Lower lobe of right lung (tissue), 2 donors: ENCODE measurements at regions not wholly inside any gene's neighbourhood (a gene's known extent, or its start where the extent isn't known, plus 50 kb on each side); places are given as distances from the start of the nearest gene placed in this dataset.

ENCODE experiments used
- ATAC-seq, 2 donors: fragments of 200-7000 bp; cut with Tn5 transposase; one replicate each; pipeline ENCODE4 v1.9.1; 2020 to 2022; ENCODE audit warnings: mild to moderate bottlenecking in 2 of 2, moderate library complexity in 2 of 2
- DNase-seq: peaks from one replicate; pipeline ENCODE4 v3.0.0-alpha.2; 2020
- H3K27ac ChIP-seq: fragments of 200-600 bp; one replicate; pipeline ENCODE4 v1.8.0; 2022
- H3K27me3 ChIP-seq: fragments of 200-600 bp; one replicate; pipeline ENCODE4 v1.8.0; 2022; ENCODE audit warnings: low read depth
- H3K36me3 ChIP-seq: fragments of 200-600 bp; one replicate; pipeline ENCODE4 v1.8.0; 2022; ENCODE audit warnings: mild to moderate bottlenecking
- H3K4me1 ChIP-seq: fragments of 200-600 bp; one replicate; pipeline ENCODE4 v1.8.0; 2022
- H3K4me3 ChIP-seq: fragments of 200-600 bp; one replicate; pipeline ENCODE4 v1.8.0; 2022; ENCODE audit warnings: mild to moderate bottlenecking
- H3K9me3 ChIP-seq: fragments of 200-600 bp; one replicate; pipeline ENCODE4 v1.8.0; 2022
- intact Hi-C: fragments of 100-400 bp; cut with DNase I; formaldehyde crosslinking; loops from one replicate; pipeline ENCODE4 v1.11.0; 2022
- TF ChIP-seq, protein P1 (sequence below): fragments of 200-600 bp; IDR thresholded peaks from one replicate; pipeline ENCODE4 v1.8.0; 2022; ENCODE audit warnings: antibody characterized with exemption, mild to moderate bottlenecking
- donor health status: DM: no; HTN: yes; CAD: no; lungs with severe emphysema.

DNA sequence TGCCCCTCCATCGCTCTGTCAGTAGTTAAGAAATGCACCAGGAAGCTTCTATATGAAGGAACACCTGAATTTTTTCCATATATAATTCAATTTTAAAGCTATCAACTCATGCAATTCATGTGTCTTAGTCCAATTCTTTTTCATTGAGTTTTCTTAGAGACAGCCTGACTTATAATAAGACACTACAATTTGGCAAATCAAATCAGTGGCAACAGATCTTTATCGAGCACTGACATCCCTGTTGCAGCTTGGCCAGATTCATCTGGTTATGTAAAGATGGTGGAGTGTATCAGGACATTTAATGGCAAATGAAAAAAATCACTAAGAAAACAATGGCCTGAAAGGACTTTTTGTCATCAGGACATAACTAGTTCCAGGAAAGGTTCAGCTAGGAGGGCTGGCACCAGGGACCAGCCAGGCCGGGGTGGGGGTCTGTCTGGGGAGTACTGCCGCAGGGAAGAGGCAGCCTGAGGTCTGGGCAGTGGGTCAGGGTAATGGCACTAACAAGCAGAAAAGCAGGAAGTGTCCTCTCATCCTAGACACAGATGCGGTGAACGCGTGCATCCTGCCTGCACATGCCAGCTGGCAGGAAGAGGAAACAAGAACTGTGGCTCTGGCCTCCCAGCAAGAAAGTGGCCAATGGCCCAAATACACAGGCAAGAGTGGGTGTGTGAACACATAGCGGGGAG is 100.5 kb upstream of the LMNTD1 start:
- Histone ChIP-seq H3K27me3 (no peaks in the 10 kb centered on the region), H3K9me3 (no peaks in the 10 kb centered on the region), H3K27ac (no peak overlapping the region), H3K36me3 (no peaks in the 10 kb centered on the region), H3K4me1 (peaks cover 3% of the 10 kb centered on the region), H3K4me3 (no peak overlapping the region)
- DNase-seq: peak; percentile 49
- TF ChIP-seq, protein P1, sequence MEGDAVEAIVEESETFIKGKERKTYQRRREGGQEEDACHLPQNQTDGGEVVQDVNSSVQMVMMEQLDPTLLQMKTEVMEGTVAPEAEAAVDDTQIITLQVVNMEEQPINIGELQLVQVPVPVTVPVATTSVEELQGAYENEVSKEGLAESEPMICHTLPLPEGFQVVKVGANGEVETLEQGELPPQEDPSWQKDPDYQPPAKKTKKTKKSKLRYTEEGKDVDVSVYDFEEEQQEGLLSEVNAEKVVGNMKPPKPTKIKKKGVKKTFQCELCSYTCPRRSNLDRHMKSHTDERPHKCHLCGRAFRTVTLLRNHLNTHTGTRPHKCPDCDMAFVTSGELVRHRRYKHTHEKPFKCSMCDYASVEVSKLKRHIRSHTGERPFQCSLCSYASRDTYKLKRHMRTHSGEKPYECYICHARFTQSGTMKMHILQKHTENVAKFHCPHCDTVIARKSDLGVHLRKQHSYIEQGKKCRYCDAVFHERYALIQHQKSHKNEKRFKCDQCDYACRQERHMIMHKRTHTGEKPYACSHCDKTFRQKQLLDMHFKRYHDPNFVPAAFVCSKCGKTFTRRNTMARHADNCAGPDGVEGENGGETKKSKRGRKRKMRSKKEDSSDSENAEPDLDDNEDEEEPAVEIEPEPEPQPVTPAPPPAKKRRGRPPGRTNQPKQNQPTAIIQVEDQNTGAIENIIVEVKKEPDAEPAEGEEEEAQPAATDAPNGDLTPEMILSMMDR: no peak
- intact Hi-C loops: no loop called here
- peak; percentile 36 to 48 for ATAC-seq

DNA sequence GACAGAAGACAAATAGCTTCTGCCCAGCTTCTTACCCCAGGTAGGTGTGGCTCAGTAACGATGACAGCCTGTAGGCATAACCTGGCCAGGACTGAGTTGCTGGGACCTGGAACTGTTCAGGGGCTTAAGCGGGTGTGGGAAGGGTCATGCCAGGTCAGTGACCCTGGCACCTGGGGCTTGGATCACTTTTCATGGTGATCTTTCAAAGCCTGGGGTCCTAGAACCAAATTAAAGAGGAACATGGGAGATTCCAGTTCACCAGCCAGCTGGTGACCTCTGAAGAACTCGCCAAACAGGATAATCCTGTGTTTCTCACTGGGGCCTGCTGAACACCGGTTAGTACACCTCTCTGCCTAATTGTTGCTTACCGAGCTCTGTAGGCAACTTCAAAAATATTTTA is 102.6 kb upstream of the LMNTD1 start:
- Histone ChIP-seq H3K27ac (no peak overlapping the region), H3K4me3 (no peak overlapping the region), H3K9me3 (no peaks in the 10 kb centered on the region), H3K27me3 (no peaks in the 10 kb centered on the region), H3K36me3 (no peaks in the 10 kb centered on the region), H3K4me1 (no peaks in the 10 kb centered on the region)
- ATAC-seq: peak; percentile 9 to 30
- TF ChIP-seq, protein P1: no peak
- DNase-seq: no peak
- intact Hi-C loops: no loop called here

DNA sequence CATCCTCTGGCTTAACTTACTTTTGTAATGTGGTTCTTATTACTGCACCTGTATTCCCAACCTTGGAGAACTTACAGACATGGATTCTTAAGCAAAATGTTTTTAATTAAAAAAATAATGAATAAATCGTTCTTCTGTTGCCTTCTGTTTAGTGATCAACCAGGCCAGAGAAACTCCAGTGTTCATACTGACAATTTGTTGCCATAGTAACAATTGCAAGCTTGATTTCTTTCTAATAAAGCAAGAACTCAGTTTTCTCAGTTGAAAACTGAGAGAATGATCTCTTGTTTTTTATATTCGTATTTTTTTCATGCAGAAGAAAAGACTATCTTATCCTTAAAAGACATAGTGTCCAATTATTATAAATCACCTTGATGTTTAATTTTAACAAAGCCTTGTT is 106.5 kb upstream of the LMNTD1 start:
- H3K9me3 ChIP-seq: no peaks in the 10 kb centered on the region
- no peak overlapping the region for H3K27ac ChIP-seq
- H3K27me3 ChIP-seq: no peaks in the 10 kb centered on the region
- H3K4me1 ChIP-seq: no peaks in the 10 kb centered on the region
- DNase-seq (no peak), ATAC-seq (no peak)
- TF ChIP-seq, protein P1: no peak
- no peaks in the 10 kb centered on the region for H3K36me3 ChIP-seq
- intact Hi-C loops: no loop called here
- no peak overlapping the region for H3K4me3 ChIP-seq

DNA sequence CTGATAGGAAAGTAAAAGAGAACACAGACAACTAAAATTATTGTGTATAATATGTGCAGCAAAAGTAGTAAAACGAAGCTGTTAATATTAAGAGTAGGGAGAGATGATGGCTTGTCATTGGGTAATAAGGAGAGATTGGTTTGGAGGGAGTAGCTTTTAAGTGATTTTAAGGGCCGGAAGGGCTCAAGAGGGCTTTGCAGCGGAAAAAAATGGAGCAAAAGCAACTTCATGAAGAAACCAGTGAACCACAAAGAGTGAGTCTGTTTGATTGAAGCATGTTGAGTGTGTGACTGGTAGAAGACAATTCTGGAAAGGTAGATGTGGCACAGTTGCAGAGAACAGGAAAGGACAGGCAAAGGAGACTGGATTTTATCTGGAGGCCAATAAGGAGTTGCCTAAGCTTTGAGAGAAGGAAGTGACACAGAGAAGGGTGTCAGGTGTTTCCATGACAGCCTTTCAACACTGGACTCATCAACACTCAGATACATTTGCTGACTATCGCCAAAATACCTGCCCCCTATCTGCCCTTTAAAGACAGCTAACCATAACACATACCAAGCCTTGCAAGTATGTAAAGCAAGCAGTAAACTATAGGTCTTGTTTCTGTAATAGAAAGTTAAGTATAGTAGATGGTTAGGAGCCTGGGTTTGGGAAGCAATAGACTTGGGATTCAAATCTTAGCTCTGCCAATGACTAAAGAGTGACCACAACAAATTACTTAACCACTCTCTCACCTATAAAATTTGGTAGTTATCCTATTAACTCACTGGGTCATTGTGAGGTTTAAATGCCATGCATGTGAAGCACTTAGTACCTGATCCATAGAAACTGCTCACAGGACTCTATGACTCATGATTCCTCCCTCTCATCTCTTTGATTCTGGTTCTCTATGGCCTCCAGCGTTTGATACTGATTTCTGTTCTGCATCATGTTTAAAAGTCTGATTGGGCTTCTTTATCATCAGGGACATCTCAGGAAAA is 117.3 kb upstream of the LMNTD1 start:
- ATAC-seq (no peak), DNase-seq (no peak)
- H3K27me3 ChIP-seq: no peaks in the 10 kb centered on the region
- no peak overlapping the region for H3K4me3 ChIP-seq
- intact Hi-C loops: no loop called here
- no peak overlapping the region for H3K27ac ChIP-seq
- no peaks in the 10 kb centered on the region for H3K9me3 ChIP-seq
- TF ChIP-seq, protein P1: no peak
- no peaks in the 10 kb centered on the region for H3K4me1 ChIP-seq
- no peaks in the 10 kb centered on the region for H3K36me3 ChIP-seq

DNA sequence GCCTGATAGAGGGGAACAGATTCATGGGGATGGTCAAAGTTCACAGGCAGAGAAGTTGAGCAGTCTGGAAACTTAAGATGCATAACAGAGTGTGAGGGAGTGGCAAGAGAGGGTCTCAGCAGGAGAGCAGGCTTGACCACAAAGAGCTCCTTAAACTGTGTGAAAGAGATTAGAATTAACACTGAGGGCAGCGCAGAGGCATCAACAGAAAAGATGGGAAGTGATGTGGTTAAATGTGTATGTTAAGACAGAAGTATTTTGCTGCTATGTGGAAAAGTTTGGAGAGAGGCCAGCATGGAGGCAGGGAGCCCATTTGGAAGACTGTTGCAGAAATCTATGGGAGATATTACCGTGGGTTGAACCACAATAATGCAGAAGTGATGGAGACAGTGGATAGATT is 122.7 kb upstream of the LMNTD1 start:
- TF ChIP-seq, protein P1: no peak
- intact Hi-C loops: no loop called here
- Histone ChIP-seq H3K27ac (no peak overlapping the region), H3K4me3 (no peak overlapping the region), H3K9me3 (no peaks in the 10 kb centered on the region), H3K36me3 (no peaks in the 10 kb centered on the region), H3K27me3 (no peaks in the 10 kb centered on the region), H3K4me1 (no peaks in the 10 kb centered on the region)
- ATAC-seq (no peak), DNase-seq (no peak)
